GM12864 (cell line): ENCODE measurements at regions not wholly inside any gene's neighbourhood (a gene's known extent, or its start where the extent isn't known, plus 50 kb on each side); places are given as distances from the start of the nearest gene placed in this dataset.

Experiments
- DNase-seq: peaks from one replicate; pipeline ENCODE4 v3.0.0-alpha.2; 2011; ENCODE audit warnings: low read depth
- H3K4me3 ChIP-seq: 2 replicates; pipeline ENCODE4 v1.5.1; 2011; ENCODE audit warnings: mild to moderate bottlenecking, low read depth, low read length, control low read depth
- CTCF ChIP-seq: IDR thresholded peaks from 2 replicates; pipeline ENCODE4 v1.5.1; 2011; ENCODE audit warnings: low read depth, mild to moderate bottlenecking, moderate library complexity, low read length, control low read depth, inconsistent platforms; ENCODE audit errors: missing control alignments

- no peak overlapping the region for H3K4me3 ChIP-seq
- no peak for DNase-seq
- TF ChIP-seq CTCF, result no peak
Measured at GRCh38 chr20:57025261-57025660, 241.2 kb downstream of the BMP7 start.

- no peak overlapping the region for H3K4me3 ChIP-seq
- no peak for TF ChIP-seq CTCF
- no peak for DNase-seq
Measured at GRCh38 chr20:57025666-57026224, 240.7 kb downstream of the BMP7 start.

GRCh38 chr20:57027777-57028176 lies 238.7 kb downstream of the BMP7 start:
- H3K4me3 ChIP-seq, result no peak overlapping the region
- DNase-seq, result no peak
- no peak for TF ChIP-seq CTCF

- no peak for DNase-seq
- no peak for TF ChIP-seq CTCF
- H3K4me3 ChIP-seq, result no peak overlapping the region
Measured at GRCh38 chr20:57030611-57031600, 235.5 kb downstream of the BMP7 start.

- no peak for DNase-seq
- no peak overlapping the region for H3K4me3 ChIP-seq
- no peak for TF ChIP-seq CTCF
Measured at GRCh38 chr20:57031867-57032355, 234.5 kb downstream of the BMP7 start.

GRCh38 chr20:57032847-57033246 lies 233.6 kb downstream of the BMP7 start:
- H3K4me3 ChIP-seq, result no peak overlapping the region
- DNase-seq, result no peak
- no peak for TF ChIP-seq CTCF
